Keratinocyte (primary cell): ENCODE measurements at regions not wholly inside any gene's neighbourhood (a gene's known extent, or its start where the extent isn't known, plus 50 kb on each side); places are given as distances from the start of the nearest gene placed in this dataset.

ENCODE experiments used
- DNase-seq: peaks from one replicate; pipeline ENCODE4 v3.0.0-alpha.2; 2011; ENCODE audit warnings: low read depth, missing footprints, low spot score
- FAIRE-seq: peaks from 2 replicates; lab custom pipeline; 2011; peaks lifted over from hg19 to GRCh38; lab: Jason Lieb, UNC
- H2AFZ ChIP-seq: 2 replicates; pipeline ENCODE4 v1.6.0; 2012; ENCODE audit warnings: low read length, control low read depth, inconsistent platforms; ENCODE audit not compliant: control insufficient read depth
- H3K27ac ChIP-seq: 2 replicates; pipeline ENCODE4 v1.5.1; 2011; ENCODE audit warnings: low read length; ENCODE audit not compliant: control insufficient read depth, insufficient read depth
- H3K27me3 ChIP-seq: 3 replicates; pipeline ENCODE4 v1.6.0; 2011; ENCODE audit warnings: low read length; ENCODE audit not compliant: control insufficient read depth, insufficient read depth; ENCODE audit errors: extremely low read depth
- H3K36me3 ChIP-seq, 2 experiments: 2 replicates in 1 of 2; 3 replicates in 1 of 2; pipeline ENCODE4 v1.5.1; 2011; ENCODE audit warnings: low read length in 2 of 2, mild to moderate bottlenecking in 1 of 2; ENCODE audit not compliant: control insufficient read depth in 2 of 2, insufficient read depth in 2 of 2; ENCODE audit errors: extremely low read depth in 1 of 2
- H3K4me1 ChIP-seq: 3 replicates; pipeline ENCODE4 v1.5.1; 2011; ENCODE audit warnings: low read length; ENCODE audit not compliant: control insufficient read depth, insufficient read depth; ENCODE audit errors: extremely low read depth
- H3K4me2 ChIP-seq: 3 replicates; pipeline ENCODE4 v1.6.0; 2011; ENCODE audit warnings: low read depth, low read length; ENCODE audit not compliant: control insufficient read depth, insufficient read depth; ENCODE audit errors: extremely low read depth
- H3K4me3 ChIP-seq, 3 experiments: fragments of 200-600 bp in 1 of 3; sonication (generic) in 1 of 3; 2 replicates in 2 of 3; 3 replicates in 1 of 3; pipeline ENCODE4 v1.5.1; 2011 to 2016; ENCODE audit warnings: low read length in 3 of 3, mild to moderate bottlenecking in 3 of 3, control low read depth in 2 of 3, inconsistent platforms in 1 of 3, low read depth in 1 of 3, mixed read lengths in 1 of 3, mixed run types in 1 of 3, moderate library complexity in 1 of 3; ENCODE audit not compliant: control insufficient read depth in 2 of 3, insufficient read depth in 2 of 3; ENCODE audit errors: extremely low read depth in 1 of 3
- H3K79me2 ChIP-seq: 2 replicates; pipeline ENCODE4 v1.6.0; 2012; ENCODE audit warnings: low read length; ENCODE audit not compliant: control insufficient read depth, insufficient read depth
- H3K9ac ChIP-seq: 3 replicates; pipeline ENCODE4 v1.6.0; 2011; ENCODE audit warnings: low read length; ENCODE audit not compliant: control insufficient read depth, insufficient read depth; ENCODE audit errors: extremely low read depth
- H3K9me1 ChIP-seq: 3 replicates; pipeline ENCODE4 v1.6.0; 2011; ENCODE audit warnings: low read length; ENCODE audit not compliant: control insufficient read depth, insufficient read depth; ENCODE audit errors: extremely low read depth
- H3K9me3 ChIP-seq: 2 replicates; pipeline ENCODE4 v1.5.1; 2012; ENCODE audit warnings: low read depth, low read length; ENCODE audit not compliant: control insufficient read depth
- H4K20me1 ChIP-seq: 3 replicates; pipeline ENCODE4 v1.6.0; 2011; ENCODE audit warnings: low read length; ENCODE audit not compliant: control insufficient read depth, insufficient read depth; ENCODE audit errors: extremely low read depth
- EZH2 ChIP-seq: IDR thresholded peaks from one replicate; pipeline ENCODE4 v1.6.1; 2012; ENCODE audit warnings: inconsistent platforms, mild to moderate bottlenecking, low read length, moderate library complexity
- dilution Hi-C: fragments of 300-500 bp; cut with MboI; formaldehyde crosslinking; loops from one replicate; pipeline ENCODE4 v1.7.0; 2020; ENCODE audit warnings: low sequenced_read_pairs; ENCODE audit not compliant: extremely low pct_ligation_motif_present
- TF ChIP-seq, protein P1 (sequence below), 3 experiments: IDR thresholded peaks in 1 of 3; conservative IDR thresholded peaks in 1 of 3; optimal IDR thresholded peaks in 1 of 3; 2 replicates in 2 of 3; 3 replicates in 1 of 3; pipeline versions ENCODE3 to v1.5.1; 2011; ENCODE audit warnings: low read length in 3 of 3, mild to moderate bottlenecking in 3 of 3, moderate library complexity in 2 of 3, control low read depth in 1 of 3, inconsistent platforms in 1 of 3; ENCODE audit not compliant: insufficient read depth in 2 of 3; ENCODE audit errors: extremely low read depth in 1 of 3

DNA sequence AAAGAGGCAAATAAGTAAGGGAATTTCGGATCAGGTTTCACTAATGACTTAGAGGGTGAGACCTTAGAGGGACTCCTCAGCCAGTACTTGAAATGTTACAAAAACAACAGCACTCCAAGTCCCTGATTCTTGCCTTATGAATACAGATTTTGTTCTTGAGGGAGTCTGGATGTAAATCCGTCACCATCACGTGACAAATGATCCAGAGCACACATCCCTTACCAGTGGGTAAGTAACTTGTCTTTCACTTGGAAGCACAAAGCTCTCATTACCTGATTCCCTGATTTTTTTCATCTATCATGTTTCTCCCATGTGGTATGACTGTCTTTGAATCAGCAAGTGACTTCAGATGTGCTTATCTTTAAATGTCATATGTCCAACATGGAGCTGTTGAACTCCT is 595.3 kb upstream of the POU3F2 start:
- Histone ChIP-seq H3K79me2 (no peaks in the 10 kb centered on the region), H3K9me1 (no peaks in the 10 kb centered on the region), H3K36me3 (no peaks in the 10 kb centered on the region), H3K27ac (no peak overlapping the region), H3K9me3 (no peaks in the 10 kb centered on the region), H3K27me3 (no peaks in the 10 kb centered on the region), H2AFZ (no peak overlapping the region), H3K4me1 (no peaks in the 10 kb centered on the region), H3K4me3 (no peak overlapping the region), H3K4me2 (no peak overlapping the region), H3K9ac (no peak overlapping the region), H4K20me1 (no peaks in the 10 kb centered on the region)
- dilution Hi-C loops: no loop called here
- no peak for FAIRE-seq
- no peak for DNase-seq
- TF ChIP-seq, protein P1, sequence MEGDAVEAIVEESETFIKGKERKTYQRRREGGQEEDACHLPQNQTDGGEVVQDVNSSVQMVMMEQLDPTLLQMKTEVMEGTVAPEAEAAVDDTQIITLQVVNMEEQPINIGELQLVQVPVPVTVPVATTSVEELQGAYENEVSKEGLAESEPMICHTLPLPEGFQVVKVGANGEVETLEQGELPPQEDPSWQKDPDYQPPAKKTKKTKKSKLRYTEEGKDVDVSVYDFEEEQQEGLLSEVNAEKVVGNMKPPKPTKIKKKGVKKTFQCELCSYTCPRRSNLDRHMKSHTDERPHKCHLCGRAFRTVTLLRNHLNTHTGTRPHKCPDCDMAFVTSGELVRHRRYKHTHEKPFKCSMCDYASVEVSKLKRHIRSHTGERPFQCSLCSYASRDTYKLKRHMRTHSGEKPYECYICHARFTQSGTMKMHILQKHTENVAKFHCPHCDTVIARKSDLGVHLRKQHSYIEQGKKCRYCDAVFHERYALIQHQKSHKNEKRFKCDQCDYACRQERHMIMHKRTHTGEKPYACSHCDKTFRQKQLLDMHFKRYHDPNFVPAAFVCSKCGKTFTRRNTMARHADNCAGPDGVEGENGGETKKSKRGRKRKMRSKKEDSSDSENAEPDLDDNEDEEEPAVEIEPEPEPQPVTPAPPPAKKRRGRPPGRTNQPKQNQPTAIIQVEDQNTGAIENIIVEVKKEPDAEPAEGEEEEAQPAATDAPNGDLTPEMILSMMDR (optimal IDR thresholded peaks at IDR 0.05 in 1 of 3, IDR thresholded peaks at IDR 0.05 in 1 of 3, conservative IDR thresholded peaks at IDR 0.05 in 1 of 3; ENCODE audit: extremely low read depth in 1 of 3, insufficient read depth in 2 of 3, low read length in 3 of 3): no peak
- no peak for TF ChIP-seq EZH2

GRCh38 chr6:98241630-98242029 is 592.7 kb upstream of the POU3F2 start:
- TF ChIP-seq, protein P1 (optimal IDR thresholded peaks at IDR 0.05 in 1 of 3, IDR thresholded peaks at IDR 0.05 in 1 of 3, conservative IDR thresholded peaks at IDR 0.05 in 1 of 3; ENCODE audit: extremely low read depth in 1 of 3, insufficient read depth in 2 of 3, low read length in 3 of 3): no peak
- no peak for TF ChIP-seq EZH2
- Histone ChIP-seq H3K9me3 (no peaks in the 10 kb centered on the region), H2AFZ (no peak overlapping the region), H3K27me3 (no peaks in the 10 kb centered on the region), H3K4me3 (no peak overlapping the region), H3K27ac (no peak overlapping the region), H3K4me2 (no peak overlapping the region), H3K9me1 (no peaks in the 10 kb centered on the region), H3K9ac (no peak overlapping the region), H4K20me1 (no peaks in the 10 kb centered on the region), H3K4me1 (no peaks in the 10 kb centered on the region), H3K36me3 (no peaks in the 10 kb centered on the region), H3K79me2 (no peaks in the 10 kb centered on the region)
- DNase-seq: no peak
- no peak for FAIRE-seq
- dilution Hi-C loops: no loop called here
